LNCAP (cell line): ENCODE measurements at regions not wholly inside any gene's neighbourhood (a gene's known extent, or its start where the extent isn't known, plus 50 kb on each side); places are given as distances from the start of the nearest gene placed in this dataset.

Experiments used
- CTCF ChIP-seq: fragments of 450-650 bp; IDR thresholded peaks from 2 replicates; pipeline ENCODE4 v1.5.1; 2017; ENCODE audit warnings: mild to moderate bottlenecking

DNA sequence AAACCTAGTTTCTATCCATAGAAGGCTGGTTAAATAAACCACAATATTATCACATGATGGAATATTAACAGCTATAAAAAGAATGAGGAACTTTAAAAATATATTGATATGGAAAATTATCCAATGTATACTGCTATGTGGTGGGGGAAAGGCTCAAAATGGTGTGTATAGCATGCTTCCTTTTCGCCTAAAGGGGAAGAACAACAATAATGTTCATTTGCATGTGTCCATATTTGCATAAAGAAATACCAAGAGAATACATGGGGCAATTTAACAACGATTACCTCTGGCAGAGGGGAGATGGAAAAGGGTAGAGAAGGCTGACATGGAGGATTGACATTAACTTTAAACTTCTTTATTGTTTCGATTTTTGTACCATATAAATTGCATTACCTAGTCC is 121.3 kb upstream of the PARP11 start:
- no peak for TF ChIP-seq CTCF

GRCh38 chr12:3992945-3993344 is 119.7 kb upstream of the PARP11 start:
- no peak for TF ChIP-seq CTCF

DNA sequence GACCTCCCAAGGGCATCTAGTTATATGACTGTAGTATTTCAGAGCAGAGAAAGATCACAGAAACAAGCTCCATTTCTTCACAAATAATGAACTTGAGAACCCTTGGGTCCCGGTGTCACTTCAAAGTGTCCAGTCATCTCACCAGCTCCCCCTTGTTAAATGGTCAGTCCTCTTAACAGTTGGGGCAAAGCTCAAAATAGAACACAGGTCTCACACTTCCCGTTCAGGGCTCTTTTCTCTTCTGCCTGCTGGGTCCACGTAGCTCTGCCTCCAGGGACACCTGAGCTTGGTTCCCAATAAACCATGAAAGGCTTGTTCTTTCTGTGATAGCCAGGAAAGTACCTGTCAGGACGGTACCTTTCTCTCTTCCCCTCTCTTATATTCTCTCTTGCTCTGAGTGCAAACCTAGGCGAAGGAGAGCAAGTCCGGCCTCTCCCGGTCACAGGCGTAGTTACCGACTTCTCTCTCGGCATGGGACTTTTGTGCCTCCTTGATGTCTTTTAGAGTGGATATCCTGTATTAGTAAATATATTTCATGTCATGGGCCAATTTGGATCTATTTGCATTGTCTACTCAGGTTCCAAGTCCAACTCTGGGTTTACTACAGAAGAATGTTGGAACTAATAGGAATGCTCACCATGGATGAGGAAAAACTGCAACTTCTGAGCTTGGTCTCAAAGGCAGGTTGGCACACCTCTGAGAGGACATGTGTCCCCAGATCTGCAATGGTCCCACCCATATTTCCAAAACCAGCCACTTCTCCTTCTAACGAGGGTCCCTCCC is 118.8 kb upstream of the PARP11 start:
- no peak for TF ChIP-seq CTCF

DNA sequence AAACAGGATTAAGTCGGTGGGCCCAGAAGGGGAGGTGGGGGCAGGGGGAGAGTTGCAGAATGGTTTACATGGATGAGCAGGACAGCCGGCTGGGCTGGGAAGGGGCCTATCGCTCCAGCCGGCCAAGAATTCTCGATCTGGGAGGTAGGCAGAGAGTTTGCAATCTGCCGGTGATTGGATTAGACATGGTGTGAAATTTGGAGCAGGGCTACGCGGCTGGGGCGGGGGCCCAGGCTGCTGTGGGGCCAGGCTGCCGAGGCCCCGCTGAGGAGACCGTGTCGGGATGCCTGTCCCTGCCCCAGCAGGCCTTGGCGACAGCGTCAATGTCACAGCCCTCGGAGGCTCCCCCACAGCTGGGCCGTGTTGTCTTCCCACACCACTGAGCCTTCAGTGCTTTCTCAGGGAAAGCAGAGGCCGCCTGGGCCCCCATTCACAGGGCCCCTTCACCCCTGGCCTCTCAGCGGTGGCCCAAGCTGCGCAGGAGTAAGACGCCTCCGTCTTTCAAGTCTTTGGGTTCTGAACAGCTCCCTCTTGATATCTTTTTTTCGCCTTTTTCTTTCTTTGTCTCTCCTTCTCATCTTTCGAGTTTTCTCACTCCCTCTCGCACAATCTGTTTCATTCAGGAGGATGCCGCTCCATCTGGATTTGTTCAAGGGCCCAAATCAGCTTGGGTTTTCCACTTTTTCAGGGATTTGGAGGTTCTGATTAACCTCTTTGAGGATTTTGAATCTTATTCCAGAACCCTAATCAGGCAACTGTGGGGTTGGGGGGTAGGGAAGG is 117.5 kb upstream of the PARP11 start:
- no peak for TF ChIP-seq CTCF

DNA sequence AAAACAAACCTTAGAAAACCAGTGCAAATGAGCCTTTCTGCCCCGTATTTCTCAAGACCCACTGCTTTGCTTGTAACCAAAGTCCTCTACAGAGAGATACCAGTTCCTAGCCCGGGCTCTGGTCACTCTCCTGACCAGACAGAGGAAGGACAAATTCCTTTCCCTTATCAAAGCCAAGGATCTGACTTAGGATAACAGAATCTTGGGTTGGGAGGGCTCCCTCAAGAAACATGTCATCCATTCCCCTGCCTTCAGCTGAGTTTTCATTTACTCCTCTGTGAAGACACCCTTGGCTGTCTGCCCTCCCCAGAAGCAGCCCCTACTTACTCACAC is 116.0 kb upstream of the PARP11 start:
- TF ChIP-seq CTCF: no peak

DNA sequence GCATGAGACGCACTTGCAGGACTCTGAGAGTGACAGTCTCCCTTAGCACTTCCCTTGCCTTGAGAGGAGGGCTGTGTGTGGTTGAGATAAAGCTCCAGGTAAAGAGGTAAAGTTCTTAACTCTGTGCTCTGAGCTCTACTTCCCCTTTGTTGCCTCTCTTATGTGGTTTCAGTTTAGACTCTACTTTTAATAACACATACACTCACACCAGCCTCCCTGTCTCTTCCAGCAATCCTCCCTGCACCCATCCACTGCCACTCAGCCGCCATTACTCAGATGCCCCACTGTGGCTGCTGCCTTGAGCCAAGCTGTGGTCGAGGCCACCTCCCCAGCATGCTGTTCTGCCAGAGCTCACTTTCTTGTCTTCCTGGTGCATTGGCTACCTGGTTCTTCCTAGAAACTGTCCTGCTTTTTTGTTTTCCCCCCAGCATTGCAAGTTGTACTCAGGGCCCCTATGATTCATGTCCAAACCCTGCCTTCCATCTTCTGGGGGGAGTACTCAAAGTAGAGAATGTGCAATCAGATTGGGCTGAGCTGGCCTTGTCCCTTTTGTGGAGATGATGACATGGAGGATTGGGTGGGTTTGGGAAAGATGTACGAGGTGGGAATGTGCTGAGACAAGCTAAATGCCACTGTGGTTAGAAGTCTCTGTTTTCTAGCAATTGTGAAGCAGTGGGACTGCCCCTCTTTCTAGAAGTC is 115.5 kb upstream of the PARP11 start:
- no peak for TF ChIP-seq CTCF

- TF ChIP-seq CTCF: no peak
Observed at GRCh38 chr12:3987571-3987970, 114.4 kb upstream of the PARP11 start.
